Testis (tissue), 2 donors: ENCODE measurements at regions not wholly inside any gene's neighbourhood (a gene's known extent, or its start where the extent isn't known, plus 50 kb on each side); places are given as distances from the start of the nearest gene placed in this dataset.

ENCODE experiments used
- POLR2A ChIP-seq: fragments of 450-650 bp; IDR thresholded peaks from one replicate; pipeline ENCODE4 v1.6.1; 2017; ENCODE audit warnings: antibody characterized with exemption, mild to moderate bottlenecking, moderate library complexity
- TF ChIP-seq, protein P1 (sequence below), 3 experiments: fragments of 450-650 bp in 2 of 3; fragments of 200-600 bp in 1 of 3; sonication (generic) in 1 of 3; IDR thresholded peaks; one replicate each; pipeline ENCODE4 v1.5.1; 2016 to 2019; ENCODE audit warnings: antibody characterized with exemption in 3 of 3, mild to moderate bottlenecking in 2 of 3, moderate library complexity in 1 of 3

DNA sequence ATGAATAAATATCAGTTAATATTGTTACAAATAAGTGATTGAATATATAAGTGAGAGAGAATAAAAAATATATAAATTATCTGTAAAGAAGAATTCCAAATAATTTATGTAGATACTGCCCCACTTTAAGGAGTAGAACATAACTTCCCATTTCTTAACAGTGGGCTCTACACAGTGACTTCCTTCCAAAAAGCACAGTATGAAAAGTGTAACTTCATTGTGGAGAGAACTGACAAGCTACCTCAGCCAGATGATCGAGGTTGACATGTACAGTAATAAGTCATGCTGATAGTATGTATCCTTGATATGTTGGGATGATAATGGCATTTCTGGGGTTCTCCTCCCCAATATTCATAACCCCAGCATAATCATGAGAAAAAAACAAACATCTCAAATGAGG lies 191.9 kb upstream of the FN1 start:
- TF ChIP-seq, protein P1, sequence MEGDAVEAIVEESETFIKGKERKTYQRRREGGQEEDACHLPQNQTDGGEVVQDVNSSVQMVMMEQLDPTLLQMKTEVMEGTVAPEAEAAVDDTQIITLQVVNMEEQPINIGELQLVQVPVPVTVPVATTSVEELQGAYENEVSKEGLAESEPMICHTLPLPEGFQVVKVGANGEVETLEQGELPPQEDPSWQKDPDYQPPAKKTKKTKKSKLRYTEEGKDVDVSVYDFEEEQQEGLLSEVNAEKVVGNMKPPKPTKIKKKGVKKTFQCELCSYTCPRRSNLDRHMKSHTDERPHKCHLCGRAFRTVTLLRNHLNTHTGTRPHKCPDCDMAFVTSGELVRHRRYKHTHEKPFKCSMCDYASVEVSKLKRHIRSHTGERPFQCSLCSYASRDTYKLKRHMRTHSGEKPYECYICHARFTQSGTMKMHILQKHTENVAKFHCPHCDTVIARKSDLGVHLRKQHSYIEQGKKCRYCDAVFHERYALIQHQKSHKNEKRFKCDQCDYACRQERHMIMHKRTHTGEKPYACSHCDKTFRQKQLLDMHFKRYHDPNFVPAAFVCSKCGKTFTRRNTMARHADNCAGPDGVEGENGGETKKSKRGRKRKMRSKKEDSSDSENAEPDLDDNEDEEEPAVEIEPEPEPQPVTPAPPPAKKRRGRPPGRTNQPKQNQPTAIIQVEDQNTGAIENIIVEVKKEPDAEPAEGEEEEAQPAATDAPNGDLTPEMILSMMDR (IDR thresholded peaks at IDR 0.05) = no peak
- TF ChIP-seq POLR2A = no peak
